Stimulated activated CD4-positive, alpha-beta T cell treated with anti-CD3 and anti-CD28 coated beads, Interleukin-15, amount 100 ng/mL, for 1 hour (primary cell): ENCODE measurements at regions not wholly inside any gene's neighbourhood (a gene's known extent, or its start where the extent isn't known, plus 50 kb on each side); places are given as distances from the start of the nearest gene placed in this dataset.
"Not testable (repeated sequence)": the region's sequence is repeated elsewhere in the genome, so short reads cannot be mapped to it uniquely, and the experiment has no call there.

Experiments used
- DNase-seq, 2 donors: peaks; one replicate each; pipeline ENCODE4 v3.0.0-alpha.2; 2020; ENCODE audit warnings: low read depth in 1 of 2, low spot score in 1 of 2

DNA sequence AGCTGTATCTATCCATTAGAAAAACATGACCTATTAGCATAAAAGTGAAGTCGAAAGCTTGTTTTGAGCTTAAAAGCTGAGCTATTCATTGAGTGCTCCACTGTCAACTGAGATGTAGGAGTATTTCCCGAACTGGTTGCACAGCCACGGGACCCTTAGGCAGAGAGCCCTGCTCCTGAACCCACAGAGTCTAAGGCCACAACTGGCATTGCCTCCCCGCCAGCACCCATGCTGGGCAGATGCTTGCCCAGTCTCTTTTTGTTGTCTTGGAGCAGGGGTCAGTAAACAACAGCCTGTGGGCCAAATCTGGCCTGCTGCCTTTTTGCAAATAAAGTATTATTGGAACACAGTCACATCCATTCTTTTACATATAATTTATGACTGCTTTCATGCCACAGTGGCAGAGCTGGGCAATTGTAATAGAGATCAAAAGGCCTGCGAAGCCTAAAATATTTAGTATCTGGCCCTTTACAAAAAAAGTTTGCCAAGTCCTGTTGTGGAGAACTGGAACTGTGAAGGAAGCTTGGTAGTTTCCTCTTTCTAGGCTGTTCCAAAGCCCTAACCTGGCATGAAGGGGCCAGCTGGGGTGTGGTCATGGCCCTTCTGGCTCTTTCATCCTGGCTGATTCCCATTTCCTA is 58.4 kb upstream of the WAPL start:
- no peak for DNase-seq

GRCh38 chr10:86580521-86580891 is 58.9 kb upstream of the WAPL start:
- DNase-seq: no peak

- no peak for DNase-seq
These were observed 62.4 kb upstream of the WAPL start for GRCh38 chr10:86583983-86584382.

- DNase-seq: peak; percentile 51 to 63
These were observed 63.7 kb upstream of the WAPL start for GRCh38 chr10:86585037-86585929.

GRCh38 chr10:86586516-86586915 is 64.9 kb upstream of the WAPL start:
- no peak for DNase-seq

GRCh38 chr10:86588781-86589180 is 65.6 kb upstream of the OPN4 start:
- not testable (repeated sequence) for DNase-seq

GRCh38 chr10:86591436-86591835 is 62.9 kb upstream of the OPN4 start:
- no peak for DNase-seq

DNA sequence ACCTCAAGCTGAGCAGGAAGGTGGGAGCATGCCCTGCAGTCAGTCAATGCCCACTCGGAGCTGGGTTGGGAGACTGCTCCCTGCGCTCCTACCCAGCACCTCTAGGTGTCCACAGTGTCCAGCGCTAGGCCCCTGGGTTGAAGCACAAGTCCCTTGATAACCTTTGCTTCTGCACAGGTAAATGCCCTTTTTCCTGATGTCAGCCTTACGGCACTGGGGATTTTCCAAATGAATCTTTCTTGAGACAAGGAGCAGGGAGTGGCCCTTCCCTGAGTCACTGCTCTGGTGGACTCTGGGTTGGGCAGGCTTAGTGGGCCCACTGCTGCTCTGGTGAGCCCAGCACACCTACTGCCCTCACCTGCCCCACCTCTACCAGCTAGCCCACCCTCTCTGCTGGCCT is 61.9 kb upstream of the OPN4 start:
- DNase-seq: no peak

DNA sequence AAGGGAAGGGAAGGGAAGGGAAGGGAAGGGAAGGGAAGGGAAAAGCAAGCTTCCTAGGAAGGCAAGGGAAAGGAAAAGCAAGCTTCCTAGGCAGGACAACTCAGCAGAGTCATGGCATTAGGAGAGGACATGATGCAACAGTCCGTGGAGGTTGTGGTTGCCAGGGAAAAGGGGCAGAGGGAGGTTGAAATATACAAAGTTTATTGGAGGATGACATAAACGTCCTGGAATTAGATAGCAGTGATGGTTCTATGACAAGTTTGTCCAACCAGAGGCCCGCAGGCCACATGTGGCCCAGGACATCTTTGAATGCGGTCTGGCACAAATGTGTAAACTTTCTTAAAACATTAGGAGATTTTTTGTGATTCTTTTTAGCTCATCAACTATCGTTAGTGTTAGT is 59.8 kb upstream of the OPN4 start:
- no peak for DNase-seq

DNA sequence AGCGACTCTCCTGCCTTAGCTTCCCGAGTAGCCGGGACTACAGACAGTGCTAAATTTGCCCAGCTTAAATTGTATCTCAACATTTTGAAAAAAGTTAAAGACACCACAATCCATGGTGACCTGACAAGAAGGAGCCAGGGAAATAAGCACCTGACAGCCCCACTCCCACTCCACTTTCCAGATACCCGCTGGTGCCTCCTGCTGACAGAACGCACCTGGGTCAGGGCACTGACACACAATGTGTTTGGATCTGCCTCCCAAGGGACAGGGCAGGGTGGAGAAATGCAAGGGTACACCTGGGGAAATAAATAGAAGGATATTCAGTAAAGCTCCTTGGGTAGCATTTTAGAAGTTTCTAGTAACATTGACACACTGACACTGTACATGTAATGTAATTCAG is 58.9 kb upstream of the OPN4 start:
- DNase-seq: no peak

DNA sequence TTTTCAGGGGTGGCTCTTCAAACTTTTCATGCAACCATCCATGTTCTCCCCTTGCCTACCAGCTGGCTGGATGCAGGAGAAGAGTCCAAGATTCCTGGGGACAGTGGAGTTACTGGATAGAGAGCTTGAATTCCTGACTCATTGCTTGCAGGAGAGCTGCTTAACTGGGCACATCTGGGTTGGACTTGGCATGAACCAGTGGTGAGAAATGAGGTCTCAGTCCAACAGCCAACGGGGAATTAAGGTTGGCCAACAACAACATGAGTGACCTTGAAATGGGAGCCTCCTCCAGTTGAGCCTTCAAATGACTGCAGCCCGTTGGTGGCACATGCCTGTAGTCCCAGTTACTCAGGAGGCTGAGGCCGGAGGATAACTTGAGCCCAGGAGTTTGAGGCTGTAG is 58.1 kb upstream of the OPN4 start:
- DNase-seq: no peak

DNA sequence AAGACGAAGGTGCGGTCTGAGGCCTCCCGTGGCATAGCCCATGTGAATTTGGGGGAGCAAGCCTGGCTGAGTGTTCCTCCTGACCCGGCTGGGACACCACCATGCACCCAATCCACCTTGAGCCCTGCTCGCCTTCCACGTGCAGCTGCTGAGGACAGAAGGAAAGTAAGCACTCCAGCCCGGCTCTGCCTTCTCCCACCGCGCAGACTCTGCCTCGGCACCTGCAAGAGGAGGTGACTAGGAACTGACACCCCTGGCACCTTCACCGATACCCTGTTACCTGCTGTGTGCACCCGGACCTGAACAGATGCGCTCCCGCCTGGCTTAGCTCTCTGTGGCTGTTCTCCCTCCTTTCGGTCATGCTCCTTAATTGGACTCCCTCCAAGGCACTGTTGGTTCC is 57.0 kb upstream of the OPN4 start:
- no peak for DNase-seq

DNA sequence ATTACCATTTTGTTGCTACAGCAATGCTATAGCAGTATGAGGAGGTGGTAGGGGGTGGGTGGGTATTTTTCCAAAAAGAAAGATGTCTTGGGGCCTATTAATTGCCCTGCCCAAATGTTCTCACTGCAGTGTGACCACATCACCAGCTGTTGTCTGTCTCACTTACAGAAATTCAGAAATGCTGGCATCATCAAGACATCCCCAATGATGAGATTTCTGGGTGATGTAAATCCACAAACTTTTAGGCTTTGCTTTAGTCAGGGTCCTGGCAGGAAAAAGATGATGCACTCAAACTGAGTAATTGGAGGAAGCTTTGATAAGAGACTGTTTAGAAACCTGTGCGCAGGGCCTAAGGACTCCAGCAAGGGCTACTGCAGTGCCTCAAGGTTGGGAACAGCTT is 56.2 kb upstream of the OPN4 start:
- DNase-seq: no peak

DNA sequence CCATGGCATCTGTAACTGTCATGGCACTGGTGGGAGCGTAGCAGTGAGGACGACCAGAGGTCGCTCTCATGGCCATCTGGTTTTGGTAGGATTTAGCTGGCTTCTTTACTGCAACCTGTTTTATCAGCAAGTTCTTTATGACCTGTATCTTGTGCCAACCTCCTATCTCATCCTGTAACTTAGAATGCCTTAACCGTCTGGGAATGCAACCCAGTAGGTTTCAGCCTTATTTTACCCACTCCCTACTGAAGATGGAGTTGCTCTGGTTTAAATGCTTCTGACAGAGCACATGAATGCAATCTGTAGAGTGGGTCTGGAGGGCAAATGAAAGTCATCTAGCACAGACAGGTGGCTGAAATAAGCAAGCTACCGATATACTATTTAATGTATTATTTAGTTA is 55.3 kb upstream of the OPN4 start:
- DNase-seq: no peak

DNA sequence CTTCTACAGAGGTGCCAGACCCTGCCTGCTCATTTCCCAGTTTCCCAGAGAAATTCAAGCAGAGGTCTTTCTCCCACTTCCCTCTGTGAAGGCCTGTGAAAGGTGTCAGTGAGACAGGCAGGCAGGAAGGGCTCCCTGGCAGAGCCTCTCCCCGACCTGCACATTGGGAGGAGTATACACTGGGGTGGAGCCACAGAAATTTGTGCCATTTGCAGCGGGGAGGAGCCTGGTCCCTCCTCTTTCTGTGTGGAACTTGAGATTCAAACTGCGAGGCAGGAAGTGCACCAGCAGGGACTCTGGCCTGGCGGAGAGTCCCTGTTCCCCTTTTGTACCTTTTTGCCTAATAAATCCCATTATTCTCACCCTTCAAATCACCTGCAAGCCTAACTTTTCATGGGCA is 54.6 kb upstream of the OPN4 start:
- no peak for DNase-seq

- DNase-seq: no peak
These were observed 54.1 kb upstream of the OPN4 start for GRCh38 chr10:86600296-86600695.

DNA sequence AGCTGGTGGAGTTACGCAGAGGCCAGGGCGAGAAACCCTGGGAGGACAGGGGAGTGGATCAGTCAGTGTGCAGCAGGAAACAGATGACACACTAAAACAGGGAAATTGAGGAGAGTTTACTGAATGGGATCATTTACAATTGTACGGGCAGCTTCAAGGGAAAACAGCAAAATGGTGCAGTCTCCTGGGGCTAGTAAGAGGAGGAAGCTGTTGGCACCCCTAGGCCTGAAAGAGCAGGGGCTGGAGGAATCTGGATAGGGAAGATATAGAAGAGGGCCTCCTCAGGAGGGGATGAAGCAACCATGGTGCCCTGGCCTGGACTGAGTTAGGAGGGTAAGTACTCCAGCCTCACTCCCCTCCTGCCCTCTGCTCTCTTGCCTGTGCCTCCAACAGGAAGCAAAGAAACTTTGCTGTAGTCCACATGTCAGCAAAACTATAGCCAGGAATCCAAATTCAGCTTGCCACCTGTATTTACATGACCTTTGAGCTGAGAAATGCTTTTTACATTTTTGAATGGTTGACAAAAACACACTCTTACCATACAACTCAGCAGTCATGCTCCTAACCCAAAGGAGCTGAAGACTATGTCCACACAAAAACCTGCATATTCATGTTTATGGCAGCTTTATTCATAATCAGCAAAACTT is 52.3 kb upstream of the OPN4 start:
- no peak for DNase-seq

- DNase-seq: no peak
These were observed 51.1 kb upstream of the OPN4 start for GRCh38 chr10:86603256-86603655.
